Ammon's horn (tissue), 1 donor: ENCODE measurements at regions not wholly inside any gene's neighbourhood (a gene's known extent, or its start where the extent isn't known, plus 50 kb on each side); places are given as distances from the start of the nearest gene placed in this dataset.

Source experiments
- DNase-seq: peaks from one replicate; pipeline ENCODE4 v3.0.0-alpha.2; 2016; ENCODE audit warnings: low spot score

- no peak for DNase-seq
Observed at GRCh38 chr2:146496248-146496647, 1348.6 kb upstream of the ACVR2A start.

- DNase-seq: no peak
Observed at GRCh38 chr2:146489386-146489785, 1355.4 kb upstream of the ACVR2A start.

GRCh38 chr2:146481629-146482028, 1363.2 kb upstream of the ACVR2A start:
- DNase-seq: no peak

GRCh38 chr2:146477383-146477782, 1367.4 kb upstream of the ACVR2A start:
- no peak for DNase-seq

- no peak for DNase-seq
Observed at GRCh38 chr2:146468578-146468977, 1376.3 kb upstream of the ACVR2A start.

- no peak for DNase-seq
Observed at GRCh38 chr2:146467425-146467824, 1377.4 kb upstream of the ACVR2A start.

GRCh38 chr2:146465460-146465859, 1379.4 kb upstream of the ACVR2A start:
- no peak for DNase-seq

GRCh38 chr2:146461068-146461467, 1383.8 kb upstream of the ACVR2A start:
- DNase-seq: no peak

GRCh38 chr2:146458585-146458984, 1386.2 kb upstream of the ACVR2A start:
- no peak for DNase-seq

- DNase-seq: no peak
Observed at GRCh38 chr2:146457221-146457620, 1387.6 kb upstream of the ACVR2A start.

GRCh38 chr2:146455325-146455724, 1389.5 kb upstream of the ACVR2A start:
- no peak for DNase-seq

GRCh38 chr2:146451972-146452371, 1392.9 kb upstream of the ACVR2A start:
- no peak for DNase-seq

GRCh38 chr2:146450131-146450530, 1394.7 kb upstream of the ACVR2A start:
- no peak for DNase-seq

GRCh38 chr2:146444987-146445386, 1399.8 kb upstream of the ACVR2A start:
- DNase-seq: no peak

GRCh38 chr2:146444085-146444484, 1400.7 kb upstream of the ACVR2A start:
- DNase-seq: no peak

- DNase-seq: no peak
Observed at GRCh38 chr2:146438246-146438645, 1406.6 kb upstream of the ACVR2A start.

GRCh38 chr2:146437712-146438111, 1407.1 kb upstream of the ACVR2A start:
- no peak for DNase-seq

GRCh38 chr2:146433116-146433875, 1411.5 kb upstream of the ACVR2A start:
- no peak for DNase-seq

- no peak for DNase-seq
Observed at GRCh38 chr2:146429366-146429765, 1415.5 kb upstream of the ACVR2A start.

GRCh38 chr2:146417942-146418341, 1426.9 kb upstream of the ACVR2A start:
- DNase-seq: no peak

- DNase-seq: no peak
Observed at GRCh38 chr2:146415291-146415690, 1429.5 kb upstream of the ACVR2A start.

- DNase-seq: no peak
Observed at GRCh38 chr2:146414456-146414855, 1430.4 kb upstream of the ACVR2A start.

- DNase-seq: no peak
Observed at GRCh38 chr2:146413086-146413610, 1431.7 kb upstream of the ACVR2A start.

- no peak for DNase-seq
Observed at GRCh38 chr2:146412625-146413024, 1432.2 kb upstream of the ACVR2A start.
